B cell (primary cell): ENCODE measurements at regions not wholly inside any gene's neighbourhood (a gene's known extent, or its start where the extent isn't known, plus 50 kb on each side); places are given as distances from the start of the nearest gene placed in this dataset.

ENCODE experiments used
- EZH2 ChIP-seq: IDR thresholded peaks from 2 replicates; pipeline ENCODE4 v1.6.1; 2012; ENCODE audit warnings: borderline replicate concordance, low read depth, mild to moderate bottlenecking, moderate library complexity, low read length; ENCODE audit not compliant: insufficient read depth, poor library complexity, severe bottlenecking
- TF ChIP-seq, protein P1 (sequence below): fragments of 200-600 bp; IDR thresholded peaks from one replicate; pipeline ENCODE4 v1.8.0; 2022; ENCODE audit warnings: antibody characterized with exemption, mild to moderate bottlenecking

GRCh38 chr4:11264841-11265240, 163.9 kb downstream of the HS3ST1 start:
- TF ChIP-seq, protein P1, sequence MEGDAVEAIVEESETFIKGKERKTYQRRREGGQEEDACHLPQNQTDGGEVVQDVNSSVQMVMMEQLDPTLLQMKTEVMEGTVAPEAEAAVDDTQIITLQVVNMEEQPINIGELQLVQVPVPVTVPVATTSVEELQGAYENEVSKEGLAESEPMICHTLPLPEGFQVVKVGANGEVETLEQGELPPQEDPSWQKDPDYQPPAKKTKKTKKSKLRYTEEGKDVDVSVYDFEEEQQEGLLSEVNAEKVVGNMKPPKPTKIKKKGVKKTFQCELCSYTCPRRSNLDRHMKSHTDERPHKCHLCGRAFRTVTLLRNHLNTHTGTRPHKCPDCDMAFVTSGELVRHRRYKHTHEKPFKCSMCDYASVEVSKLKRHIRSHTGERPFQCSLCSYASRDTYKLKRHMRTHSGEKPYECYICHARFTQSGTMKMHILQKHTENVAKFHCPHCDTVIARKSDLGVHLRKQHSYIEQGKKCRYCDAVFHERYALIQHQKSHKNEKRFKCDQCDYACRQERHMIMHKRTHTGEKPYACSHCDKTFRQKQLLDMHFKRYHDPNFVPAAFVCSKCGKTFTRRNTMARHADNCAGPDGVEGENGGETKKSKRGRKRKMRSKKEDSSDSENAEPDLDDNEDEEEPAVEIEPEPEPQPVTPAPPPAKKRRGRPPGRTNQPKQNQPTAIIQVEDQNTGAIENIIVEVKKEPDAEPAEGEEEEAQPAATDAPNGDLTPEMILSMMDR = no peak
- TF ChIP-seq EZH2 = no peak
